Hepatocyte (in vitro differentiated cells): ENCODE measurements at regions not wholly inside any gene's neighbourhood (a gene's known extent, or its start where the extent isn't known, plus 50 kb on each side); places are given as distances from the start of the nearest gene placed in this dataset.
"Not testable (repeated sequence)": the region's sequence is repeated elsewhere in the genome, so short reads cannot be mapped to it uniquely, and the experiment has no call there.

Experiments
- CTCF ChIP-seq: fragments of 200-600 bp; sonication (generic); IDR thresholded peaks from 2 replicates; pipeline ENCODE4 v1.5.1; 2016; ENCODE audit warnings: antibody characterized with exemption, mild to moderate bottlenecking; ENCODE audit not compliant: poor library complexity
- EZH2phosphoT487 ChIP-seq: fragments of 200-600 bp; sonication (generic); IDR thresholded peaks from one replicate; pipeline ENCODE4 v1.6.1; 2018; ENCODE audit warnings: antibody characterized with exemption, mild to moderate bottlenecking, low read depth, moderate library complexity; ENCODE audit not compliant: unreplicated experiment, severe bottlenecking

- TF ChIP-seq CTCF, EZH2phosphoT487: not testable (repeated sequence)
Measured at GRCh38 chr2:142489631-142490030, 358.8 kb upstream of the LRP1B start.
